Endodermal cell (in vitro differentiated cells): ENCODE measurements at regions not wholly inside any gene's neighbourhood (a gene's known extent, or its start where the extent isn't known, plus 50 kb on each side); places are given as distances from the start of the nearest gene placed in this dataset.

ENCODE experiments used
- DNase-seq: peaks from one replicate; pipeline ENCODE4 v3.0.0-alpha.2; 2017
- H3K27ac ChIP-seq: 2 replicates; pipeline ENCODE4 v1.5.1; 2013; ENCODE audit warnings: mild to moderate bottlenecking, low read depth, low read length, moderate library complexity
- H3K27me3 ChIP-seq: 2 replicates; pipeline ENCODE4 v1.6.1; 2013; ENCODE audit warnings: mild to moderate bottlenecking, low read length, moderate library complexity; ENCODE audit not compliant: insufficient read depth, control insufficient read depth, poor library complexity, severe bottlenecking
- H3K36me3 ChIP-seq: 2 replicates; pipeline ENCODE4 v1.7.0; 2013; ENCODE audit warnings: mild to moderate bottlenecking, low read length, moderate library complexity; ENCODE audit not compliant: control insufficient read depth, insufficient read depth
- H3K4me1 ChIP-seq: one replicate; pipeline ENCODE4 v1.7.0; 2013; ENCODE audit warnings: low read length; ENCODE audit not compliant: control insufficient read depth, insufficient read depth
- H3K4me3 ChIP-seq: 2 replicates; pipeline ENCODE4 v1.5.1; 2013; ENCODE audit warnings: mild to moderate bottlenecking, low read length, moderate library complexity
- H3K9ac ChIP-seq: 2 replicates; pipeline ENCODE4 v1.6.1; 2013; ENCODE audit warnings: mild to moderate bottlenecking, low read length, moderate library complexity; ENCODE audit not compliant: poor library complexity, severe bottlenecking; ENCODE audit errors: extremely low read depth
- H3K9me3 ChIP-seq: 2 replicates; pipeline ENCODE4 v1.6.1; 2013; ENCODE audit warnings: mild to moderate bottlenecking, low read length, moderate library complexity; ENCODE audit not compliant: control insufficient read depth
- H3K27ac Mint-ChIP-seq: 2 replicates; pipeline ENCODE4 v1.8.0; 2020; ENCODE audit warnings: mixed read lengths
- H3K27me3 Mint-ChIP-seq: 2 replicates; pipeline ENCODE4 v1.8.0; 2021; ENCODE audit warnings: mild to moderate bottlenecking, mixed read lengths; ENCODE audit not compliant: insufficient read depth
- H3K36me3 Mint-ChIP-seq: 2 replicates; pipeline ENCODE4 v1.8.0; 2020; ENCODE audit warnings: low read depth, mixed read lengths
- H3K4me1 Mint-ChIP-seq: 2 replicates; pipeline ENCODE4 v1.8.0; 2020; ENCODE audit warnings: mixed read lengths
- H3K4me3 Mint-ChIP-seq: 2 replicates; pipeline ENCODE4 v1.8.0; 2020; ENCODE audit warnings: mild to moderate bottlenecking, moderate library complexity, mixed read lengths
- H3K9me3 Mint-ChIP-seq: 2 replicates; pipeline ENCODE4 v1.8.0; 2020; ENCODE audit warnings: mild to moderate bottlenecking, mixed read lengths
- CTCF ChIP-seq: fragments of 200-600 bp; sonication (generic); conservative IDR thresholded peaks from 2 replicates; pipeline ENCODE4 v1.5.0; 2021; ENCODE audit warnings: antibody characterized with exemption, mild to moderate bottlenecking
- WGBS, 2 experiments: methylation state at CpG; one replicate each; pipeline versions ENCODE4 v1.1.5 to v1.1.7; 2013; ENCODE audit warnings: missing lambda C conversion rate in 2 of 2, mixed read lengths in 1 of 2; ENCODE audit not compliant: insufficient coverage in 1 of 2, insufficient read length in 1 of 2; 5-methylcytosine and 5-hydroxymethylcytosine counted together

GRCh38 chr6:81813305-81813704, 60.8 kb upstream of the TENT5A start:
- Mint-ChIP-seq H3K27ac (no peak overlapping the region), H3K36me3 (no peaks in the 10 kb centered on the region), H3K9me3 (no peaks in the 10 kb centered on the region), H3K4me1 (peaks cover 21% of the 10 kb centered on the region), H3K27me3 (no peaks in the 10 kb centered on the region), H3K4me3 (no peak overlapping the region)
- Histone ChIP-seq H3K27ac (no peak overlapping the region), H3K4me1 (peaks cover 5% of the 10 kb centered on the region), H3K9ac (no peak overlapping the region), H3K4me3 (no peak overlapping the region), H3K36me3 (no peaks in the 10 kb centered on the region), H3K9me3 (no peaks in the 10 kb centered on the region), H3K27me3 (no peaks in the 10 kb centered on the region)
- no peak for DNase-seq
- TF ChIP-seq CTCF, result no peak

- Mint-ChIP-seq H3K27me3 (no peaks in the 10 kb centered on the region), H3K27ac (no peak overlapping the region), H3K9me3 (no peaks in the 10 kb centered on the region), H3K36me3 (no peaks in the 10 kb centered on the region), H3K4me3 (no peak overlapping the region), H3K4me1 (peaks cover 24% of the 10 kb centered on the region)
- Histone ChIP-seq H3K27me3 (no peaks in the 10 kb centered on the region), H3K9ac (no peak overlapping the region), H3K36me3 (no peaks in the 10 kb centered on the region), H3K9me3 (no peaks in the 10 kb centered on the region), H3K4me1 (peaks cover 5% of the 10 kb centered on the region), H3K27ac (no peak overlapping the region), H3K4me3 (no peak overlapping the region)
- TF ChIP-seq CTCF, result no peak
- WGBS, 2 experiments, result 91 to 92% methylated on average over 3 to 4 of the region's 4 CpGs
- no peak for DNase-seq
These were observed 59.9 kb upstream of the TENT5A start for GRCh38 chr6:81812401-81812800.

- Mint-ChIP-seq H3K4me3 (no peak overlapping the region), H3K4me1 (peaks cover 20% of the 10 kb centered on the region), H3K36me3 (no peaks in the 10 kb centered on the region), H3K27ac (no peak overlapping the region), H3K27me3 (peaks cover 12% of the 10 kb centered on the region), H3K9me3 (no peaks in the 10 kb centered on the region)
- no peak overlapping the region for H3K4me3 ChIP-seq
- H3K9me3 ChIP-seq, result no peaks in the 10 kb centered on the region
- 86 to 90% methylated on average over 4 to 6 of the region's 6 CpGs for WGBS, 2 experiments
- no peak for TF ChIP-seq CTCF
- peaks cover 7% of the 10 kb centered on the region for H3K27me3 ChIP-seq
- DNase-seq, result no peak
- no peaks in the 10 kb centered on the region for H3K4me1 ChIP-seq
- no peak overlapping the region for H3K27ac ChIP-seq
- H3K9ac ChIP-seq, result no peak overlapping the region
- no peaks in the 10 kb centered on the region for H3K36me3 ChIP-seq
These were observed 56.5 kb upstream of the TENT5A start for GRCh38 chr6:81808851-81809570.
